Bone marrow (tissue), 2 donors: ENCODE measurements at regions not wholly inside any gene's neighbourhood (a gene's known extent, or its start where the extent isn't known, plus 50 kb on each side); places are given as distances from the start of the nearest gene placed in this dataset.
"Not testable (repeated sequence)": the region's sequence is repeated elsewhere in the genome, so short reads cannot be mapped to it uniquely, and the experiment has no call there.

Experiments used
- DNase-seq, 2 donors: peaks; one replicate each; lab custom pipeline; 2025; lab: John Stamatoyannopoulos, UW

- no peak for DNase-seq
Observed at GRCh38 chr1:222240536-222241181, 307.2 kb downstream of the HHIPL2 start.

- DNase-seq: no peak
Observed at GRCh38 chr1:222239130-222239529, 308.8 kb downstream of the HHIPL2 start.

GRCh38 chr1:222234351-222234750 lies 313.6 kb downstream of the HHIPL2 start:
- no peak for DNase-seq

- DNase-seq: no peak
Observed at GRCh38 chr1:222233444-222234158, 314.3 kb downstream of the HHIPL2 start.

- DNase-seq: no peak
Observed at GRCh38 chr1:222232842-222233241, 315.1 kb downstream of the HHIPL2 start.

GRCh38 chr1:222229672-222230312 lies 318.1 kb downstream of the HHIPL2 start:
- DNase-seq: no peak

GRCh38 chr1:222225316-222225691 lies 322.6 kb downstream of the HHIPL2 start:
- no peak for DNase-seq

- DNase-seq: no peak
Observed at GRCh38 chr1:222224636-222225315, 323.1 kb downstream of the HHIPL2 start.

- no peak for DNase-seq
Observed at GRCh38 chr1:222224156-222224555, 323.7 kb downstream of the HHIPL2 start.

GRCh38 chr1:222223010-222223409 lies 324.9 kb downstream of the HHIPL2 start:
- no peak for DNase-seq

GRCh38 chr1:222216255-222216754 lies 331.6 kb downstream of the HHIPL2 start:
- no peak for DNase-seq

- DNase-seq: no peak
Observed at GRCh38 chr1:222210776-222211175, 337.1 kb downstream of the HHIPL2 start.

- DNase-seq: no peak
Observed at GRCh38 chr1:222204475-222204874, 343.4 kb downstream of the HHIPL2 start.

GRCh38 chr1:222202831-222203230 lies 345.1 kb downstream of the HHIPL2 start:
- no peak for DNase-seq

GRCh38 chr1:222196736-222197135 lies 351.2 kb downstream of the HHIPL2 start:
- no peak for DNase-seq

- no peak for DNase-seq
Observed at GRCh38 chr1:222196288-222196687, 351.6 kb downstream of the HHIPL2 start.

- DNase-seq: no peak
Observed at GRCh38 chr1:222195857-222196256, 352.0 kb downstream of the HHIPL2 start.

- no peak for DNase-seq
Observed at GRCh38 chr1:222189218-222189617, 358.7 kb downstream of the HHIPL2 start.

GRCh38 chr1:222187566-222188332 lies 360.2 kb downstream of the HHIPL2 start:
- no peak for DNase-seq

- no peak for DNase-seq
Observed at GRCh38 chr1:222182641-222183040, 365.3 kb downstream of the HHIPL2 start.

- DNase-seq: no peak
Observed at GRCh38 chr1:222181191-222181590, 366.7 kb downstream of the HHIPL2 start.

GRCh38 chr1:222177496-222177895 lies 370.4 kb downstream of the HHIPL2 start:
- DNase-seq: not testable (repeated sequence)
